ENCODE measurements at regions not wholly inside any gene's neighbourhood (a gene's known extent, or its start where the extent isn't known, plus 50 kb on each side); places are given as distances from the start of the nearest gene placed in this dataset.

DNA sequence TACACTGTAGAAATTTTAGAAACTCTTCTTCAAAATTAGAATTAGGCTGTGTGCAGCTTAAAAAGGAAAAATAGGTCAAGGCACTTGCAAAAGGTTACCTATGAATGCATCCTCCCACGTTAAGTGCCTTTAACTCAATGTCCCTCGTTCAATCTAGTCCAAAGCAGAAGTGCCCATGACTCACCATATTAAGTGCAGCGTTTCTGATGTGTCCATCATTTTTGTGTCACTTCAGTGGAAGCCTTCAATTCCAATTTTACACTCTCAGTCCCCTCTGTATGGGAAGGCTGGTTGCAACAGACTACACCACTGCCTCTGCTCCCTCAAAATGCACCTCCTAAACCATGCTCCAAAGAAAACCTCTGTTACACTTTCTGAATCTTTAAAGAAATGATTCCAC lies 53.4 kb downstream of the FOXB1 start:
- Histone ChIP-seq H3K27me3 (ENCODE audit: insufficient read depth, low read length) (peaks cover 4% of the 10 kb centered on the region), H3K4me3 (ENCODE audit: insufficient read depth, low read depth, low read length) (no peak overlapping the region), H3K27ac (ENCODE audit: low read depth, low read length) (no peak overlapping the region), H3K4me1 (ENCODE audit: insufficient read depth, low read length) (no peaks in the 10 kb centered on the region), H3K9ac (ENCODE audit: low read length) (no peak overlapping the region), H3K9me3 (ENCODE audit: insufficient read depth, low read depth, low read length) (peaks cover 8% of the 10 kb centered on the region), H3K79me2 (ENCODE audit: insufficient read depth, low read length) (no peaks in the 10 kb centered on the region), H2AFZ (ENCODE audit: low read depth, low read length) (no peak overlapping the region), H3K36me3 (ENCODE audit: insufficient read depth, low read length) (no peaks in the 10 kb centered on the region), H3K4me2 (ENCODE audit: low read length) (no peak overlapping the region), H4K20me1 (ENCODE audit: insufficient read depth, low read length) (no peaks in the 10 kb centered on the region)
- Mint-ChIP-seq H3K4me3 (ENCODE audit: unreplicated experiment) (no peak overlapping the region), H3K36me3 (ENCODE audit: low read depth, unreplicated experiment) (no peaks in the 10 kb centered on the region), H3K27me3 (ENCODE audit: low read depth, unreplicated experiment) (no peaks in the 10 kb centered on the region), H3K9me3 (ENCODE audit: unreplicated experiment) (peaks cover 7% of the 10 kb centered on the region), H3K27ac (ENCODE audit: unreplicated experiment) (no peak overlapping the region), H3K4me1 (ENCODE audit: low read depth, unreplicated experiment) (peaks cover 5% of the 10 kb centered on the region)
- FAIRE-seq (no peak), DNase-seq (ENCODE audit: low read depth) (no peak)
- TF ChIP-seq, protein P1, sequence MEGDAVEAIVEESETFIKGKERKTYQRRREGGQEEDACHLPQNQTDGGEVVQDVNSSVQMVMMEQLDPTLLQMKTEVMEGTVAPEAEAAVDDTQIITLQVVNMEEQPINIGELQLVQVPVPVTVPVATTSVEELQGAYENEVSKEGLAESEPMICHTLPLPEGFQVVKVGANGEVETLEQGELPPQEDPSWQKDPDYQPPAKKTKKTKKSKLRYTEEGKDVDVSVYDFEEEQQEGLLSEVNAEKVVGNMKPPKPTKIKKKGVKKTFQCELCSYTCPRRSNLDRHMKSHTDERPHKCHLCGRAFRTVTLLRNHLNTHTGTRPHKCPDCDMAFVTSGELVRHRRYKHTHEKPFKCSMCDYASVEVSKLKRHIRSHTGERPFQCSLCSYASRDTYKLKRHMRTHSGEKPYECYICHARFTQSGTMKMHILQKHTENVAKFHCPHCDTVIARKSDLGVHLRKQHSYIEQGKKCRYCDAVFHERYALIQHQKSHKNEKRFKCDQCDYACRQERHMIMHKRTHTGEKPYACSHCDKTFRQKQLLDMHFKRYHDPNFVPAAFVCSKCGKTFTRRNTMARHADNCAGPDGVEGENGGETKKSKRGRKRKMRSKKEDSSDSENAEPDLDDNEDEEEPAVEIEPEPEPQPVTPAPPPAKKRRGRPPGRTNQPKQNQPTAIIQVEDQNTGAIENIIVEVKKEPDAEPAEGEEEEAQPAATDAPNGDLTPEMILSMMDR (IDR thresholded peaks at IDR 0.05; ENCODE audit: insufficient read depth, low read depth, low read length), result no peak
- no peak for TF ChIP-seq EZH2 (IDR thresholded peaks at IDR 0.05; ENCODE audit: insufficient read depth, low read length)

DNA sequence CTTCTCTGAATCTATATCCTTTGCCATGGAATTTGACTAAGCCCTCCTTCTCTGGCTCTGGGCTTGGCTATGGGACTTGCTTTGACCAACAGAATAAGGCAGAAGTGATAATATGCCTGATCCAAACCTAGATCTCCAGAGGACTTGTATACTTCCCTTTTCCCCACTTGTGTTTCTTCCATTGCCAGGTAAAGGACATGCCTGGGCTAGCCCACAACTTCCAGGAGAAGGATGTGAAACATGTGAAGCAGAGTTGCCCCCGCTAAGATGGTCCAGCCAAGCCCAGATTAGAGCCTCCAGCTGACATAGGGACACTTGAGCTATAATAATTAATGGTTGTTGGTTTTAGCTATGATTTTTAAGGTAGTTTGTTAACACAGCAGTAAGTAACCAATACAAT lies 55.1 kb downstream of the FOXB1 start:
- Histone ChIP-seq H3K9ac (ENCODE audit: low read length) (no peak overlapping the region), H3K4me2 (ENCODE audit: low read length) (no peak overlapping the region), H4K20me1 (ENCODE audit: insufficient read depth, low read length) (no peaks in the 10 kb centered on the region), H3K9me3 (ENCODE audit: insufficient read depth, low read depth, low read length) (peaks cover 8% of the 10 kb centered on the region), H3K4me1 (ENCODE audit: insufficient read depth, low read length) (no peaks in the 10 kb centered on the region), H3K27ac (ENCODE audit: low read depth, low read length) (no peak overlapping the region), H3K27me3 (ENCODE audit: insufficient read depth, low read length) (peaks cover 4% of the 10 kb centered on the region), H2AFZ (ENCODE audit: low read depth, low read length) (no peak overlapping the region), H3K79me2 (ENCODE audit: insufficient read depth, low read length) (no peaks in the 10 kb centered on the region), H3K36me3 (ENCODE audit: insufficient read depth, low read length) (no peaks in the 10 kb centered on the region), H3K4me3 (ENCODE audit: insufficient read depth, low read depth, low read length) (no peak overlapping the region)
- Mint-ChIP-seq H3K4me3 (ENCODE audit: unreplicated experiment) (no peak overlapping the region), H3K36me3 (ENCODE audit: low read depth, unreplicated experiment) (no peaks in the 10 kb centered on the region), H3K27ac (ENCODE audit: unreplicated experiment) (no peak overlapping the region), H3K9me3 (ENCODE audit: unreplicated experiment) (peaks cover 7% of the 10 kb centered on the region), H3K4me1 (ENCODE audit: low read depth, unreplicated experiment) (peaks cover 3% of the 10 kb centered on the region), H3K27me3 (ENCODE audit: low read depth, unreplicated experiment) (no peaks in the 10 kb centered on the region)
- TF ChIP-seq, protein P1 (IDR thresholded peaks at IDR 0.05; ENCODE audit: insufficient read depth, low read depth, low read length), result no peak
- no peak for TF ChIP-seq EZH2 (IDR thresholded peaks at IDR 0.05; ENCODE audit: insufficient read depth, low read length)
- DNase-seq (ENCODE audit: low read depth) (no peak), FAIRE-seq (no peak)

DNA sequence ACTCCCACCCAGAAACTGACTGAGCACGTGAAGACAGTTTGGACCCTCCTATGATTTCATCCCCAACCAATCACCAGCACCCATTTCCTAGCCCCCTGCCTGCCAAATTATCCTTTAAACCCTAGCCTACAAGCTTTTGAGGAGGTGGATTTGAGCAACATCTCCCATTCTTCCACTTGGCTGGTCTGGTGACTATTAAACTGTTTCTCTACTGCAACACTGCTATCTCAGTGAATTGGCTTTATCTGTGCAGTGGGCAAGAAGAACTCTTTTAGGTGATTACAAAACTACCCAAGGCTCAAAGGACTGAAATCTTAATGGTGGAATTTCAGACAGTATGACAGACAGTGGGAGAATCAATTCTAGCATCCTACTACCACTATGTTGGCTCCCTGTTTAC lies 57.6 kb downstream of the FOXB1 start:
- Histone ChIP-seq H2AFZ (ENCODE audit: low read depth, low read length) (no peak overlapping the region), H3K4me1 (ENCODE audit: insufficient read depth, low read length) (no peaks in the 10 kb centered on the region), H3K9ac (ENCODE audit: low read length) (no peak overlapping the region), H3K79me2 (ENCODE audit: insufficient read depth, low read length) (no peaks in the 10 kb centered on the region), H3K9me3 (ENCODE audit: insufficient read depth, low read depth, low read length) (peaks cover 8% of the 10 kb centered on the region), H3K36me3 (ENCODE audit: insufficient read depth, low read length) (no peaks in the 10 kb centered on the region), H4K20me1 (ENCODE audit: insufficient read depth, low read length) (no peaks in the 10 kb centered on the region), H3K4me3 (ENCODE audit: insufficient read depth, low read depth, low read length) (no peak overlapping the region), H3K27me3 (ENCODE audit: insufficient read depth, low read length) (peaks cover 3% of the 10 kb centered on the region), H3K4me2 (ENCODE audit: low read length) (no peak overlapping the region), H3K27ac (ENCODE audit: low read depth, low read length) (no peak overlapping the region)
- Mint-ChIP-seq H3K36me3 (ENCODE audit: low read depth, unreplicated experiment) (no peaks in the 10 kb centered on the region), H3K4me1 (ENCODE audit: low read depth, unreplicated experiment) (no peaks in the 10 kb centered on the region), H3K27ac (ENCODE audit: unreplicated experiment) (no peak overlapping the region), H3K27me3 (ENCODE audit: low read depth, unreplicated experiment) (peaks cover 7% of the 10 kb centered on the region), H3K4me3 (ENCODE audit: unreplicated experiment) (no peak overlapping the region), H3K9me3 (ENCODE audit: unreplicated experiment) (peaks cover 7% of the 10 kb centered on the region)
- DNase-seq (ENCODE audit: low read depth) (no peak), FAIRE-seq (no peak)
- TF ChIP-seq, protein P1 (IDR thresholded peaks at IDR 0.05; ENCODE audit: insufficient read depth, low read depth, low read length), result no peak
- TF ChIP-seq EZH2 (IDR thresholded peaks at IDR 0.05; ENCODE audit: insufficient read depth, low read length), result no peak
